Mesothelial cell of epicardium (in vitro differentiated cells): ENCODE measurements at regions not wholly inside any gene's neighbourhood (a gene's known extent, or its start where the extent isn't known, plus 50 kb on each side); places are given as distances from the start of the nearest gene placed in this dataset.
"Not testable (repeated sequence)": the region's sequence is repeated elsewhere in the genome, so short reads cannot be mapped to it uniquely, and the experiment has no call there.

Experiments
- DNase-seq, 2 experiments: peaks; one replicate each; pipeline ENCODE4 v3.0.0; 2021; ENCODE audit warnings: low spot score in 2 of 2; ENCODE audit not compliant: unreplicated experiment in 2 of 2
- H3K27ac Mint-ChIP-seq: 2 replicates; pipeline ENCODE4 v1.8.0; 2021; ENCODE audit warnings: mixed read lengths
- H3K27me3 Mint-ChIP-seq: 2 replicates; pipeline ENCODE4 v1.8.0; 2021; ENCODE audit warnings: low read depth, mixed read lengths
- H3K36me3 Mint-ChIP-seq: 2 replicates; pipeline ENCODE4 v1.8.0; 2021; ENCODE audit warnings: mixed read lengths
- H3K4me1 Mint-ChIP-seq: 2 replicates; pipeline ENCODE4 v1.8.0; 2021; ENCODE audit warnings: mixed read lengths
- H3K4me3 Mint-ChIP-seq: 2 replicates; pipeline ENCODE4 v1.8.0; 2021; ENCODE audit warnings: mild to moderate bottlenecking, moderate library complexity, mixed read lengths
- H3K9me3 Mint-ChIP-seq: 2 replicates; pipeline ENCODE4 v1.8.0; 2021; ENCODE audit warnings: mixed read lengths
- TF ChIP-seq, protein P1 (sequence below): fragments of 200-600 bp; sonication (generic); IDR thresholded peaks from one replicate; pipeline ENCODE4 v1.5.0; 2021; ENCODE audit warnings: antibody characterized with exemption; ENCODE audit not compliant: unreplicated experiment

DNA sequence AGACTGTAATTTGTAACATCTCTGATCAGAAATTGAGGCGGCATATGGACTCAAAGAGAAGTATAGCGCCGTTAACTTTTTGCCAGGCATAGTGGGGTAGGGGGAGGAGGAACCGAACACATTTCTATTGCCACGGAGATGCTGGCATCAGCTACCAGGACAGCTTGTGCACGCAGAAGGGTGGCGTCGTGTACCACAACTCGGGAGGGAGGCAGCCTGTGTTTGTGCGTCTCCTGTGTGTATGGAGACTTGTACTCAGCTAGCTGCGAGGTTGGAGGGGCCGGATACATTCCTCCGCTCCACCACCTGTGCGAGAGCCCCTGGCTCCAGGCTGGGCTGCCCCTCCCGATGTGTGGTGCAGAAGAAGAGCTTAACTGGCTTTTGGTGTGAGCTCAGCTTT is 634.8 kb downstream of the TYW1 start:
- TF ChIP-seq, protein P1, sequence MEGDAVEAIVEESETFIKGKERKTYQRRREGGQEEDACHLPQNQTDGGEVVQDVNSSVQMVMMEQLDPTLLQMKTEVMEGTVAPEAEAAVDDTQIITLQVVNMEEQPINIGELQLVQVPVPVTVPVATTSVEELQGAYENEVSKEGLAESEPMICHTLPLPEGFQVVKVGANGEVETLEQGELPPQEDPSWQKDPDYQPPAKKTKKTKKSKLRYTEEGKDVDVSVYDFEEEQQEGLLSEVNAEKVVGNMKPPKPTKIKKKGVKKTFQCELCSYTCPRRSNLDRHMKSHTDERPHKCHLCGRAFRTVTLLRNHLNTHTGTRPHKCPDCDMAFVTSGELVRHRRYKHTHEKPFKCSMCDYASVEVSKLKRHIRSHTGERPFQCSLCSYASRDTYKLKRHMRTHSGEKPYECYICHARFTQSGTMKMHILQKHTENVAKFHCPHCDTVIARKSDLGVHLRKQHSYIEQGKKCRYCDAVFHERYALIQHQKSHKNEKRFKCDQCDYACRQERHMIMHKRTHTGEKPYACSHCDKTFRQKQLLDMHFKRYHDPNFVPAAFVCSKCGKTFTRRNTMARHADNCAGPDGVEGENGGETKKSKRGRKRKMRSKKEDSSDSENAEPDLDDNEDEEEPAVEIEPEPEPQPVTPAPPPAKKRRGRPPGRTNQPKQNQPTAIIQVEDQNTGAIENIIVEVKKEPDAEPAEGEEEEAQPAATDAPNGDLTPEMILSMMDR, result no peak
- Mint-ChIP-seq H3K36me3 (no peaks in the 10 kb centered on the region), H3K4me1 (peaks cover 18% of the 10 kb centered on the region), H3K27me3 (peaks cover 66% of the 10 kb centered on the region), H3K27ac (no peak overlapping the region), H3K4me3 (no peak overlapping the region), H3K9me3 (no peaks in the 10 kb centered on the region)
- DNase-seq, result no peak

DNA sequence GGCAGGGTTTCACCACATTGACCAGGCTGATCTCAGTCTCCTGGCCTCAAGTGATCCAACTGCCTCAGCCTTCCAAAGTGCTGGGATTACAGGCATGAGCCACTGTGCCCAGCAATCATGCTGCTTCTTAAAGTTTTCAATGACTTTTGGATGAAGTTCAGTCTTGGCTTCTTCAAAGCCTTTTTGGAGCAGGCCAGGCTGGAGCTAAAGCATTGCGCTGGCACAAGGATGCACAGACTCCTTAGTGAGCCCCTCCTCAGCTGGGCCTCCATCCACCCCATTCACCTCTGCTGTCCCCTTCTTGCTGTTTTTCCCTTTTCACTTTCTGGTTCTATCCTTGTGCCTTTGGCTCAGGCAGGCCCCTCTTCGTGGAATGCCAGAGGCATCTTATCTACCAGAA is 638.6 kb downstream of the TYW1 start:
- DNase-seq, result no peak

DNA sequence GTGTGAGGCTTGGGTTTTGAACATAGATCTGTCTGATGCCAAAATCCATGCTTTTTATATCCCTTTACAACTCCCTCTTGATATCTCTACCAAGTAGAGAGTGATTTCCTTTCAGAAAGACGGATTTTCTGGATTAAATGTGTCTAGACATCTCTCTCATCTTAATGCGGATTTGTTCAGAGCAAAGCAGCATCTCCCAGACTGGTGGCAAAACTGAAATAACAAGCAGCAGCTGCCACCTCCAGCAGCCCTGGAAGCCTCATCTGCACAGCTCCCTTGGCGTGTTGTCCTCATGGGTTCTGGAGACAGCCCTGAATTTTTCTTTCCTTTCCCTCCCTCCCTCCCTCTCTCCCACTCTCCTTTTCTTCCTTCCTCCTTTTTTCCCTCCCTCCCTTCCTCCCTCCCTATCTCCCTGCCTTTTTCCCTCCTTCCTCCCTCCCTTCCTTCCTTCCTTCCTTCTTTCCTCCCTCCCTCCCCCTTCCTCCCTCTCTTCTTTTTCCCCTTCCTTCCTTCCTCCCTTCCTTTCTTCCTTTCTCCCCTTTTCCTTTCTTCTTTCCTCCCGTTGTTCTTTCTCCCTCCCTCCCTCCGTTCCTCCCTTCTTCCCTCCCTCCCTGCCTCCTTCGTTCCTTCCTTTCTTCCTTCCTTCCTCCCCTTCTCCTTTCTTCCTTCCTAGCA is 639.9 kb downstream of the TYW1 start:
- H3K27ac Mint-ChIP-seq, result no peak overlapping the region
- TF ChIP-seq, protein P1, result no peak
- H3K4me1 Mint-ChIP-seq, result peaks cover 2% of the 10 kb centered on the region
- peaks cover 17% of the 10 kb centered on the region for H3K9me3 Mint-ChIP-seq
- DNase-seq, result no peak
- H3K27me3 Mint-ChIP-seq, result peaks cover 42% of the 10 kb centered on the region
- H3K36me3 Mint-ChIP-seq, result no peaks in the 10 kb centered on the region
- H3K4me3 Mint-ChIP-seq, result no peak overlapping the region

More for the DNA sequence above, 638.6 kb downstream of the TYW1 start:
- Mint-ChIP-seq H3K4me1 (peaks cover 12% of the 10 kb centered on the region), H3K36me3 (no peaks in the 10 kb centered on the region), H3K27ac (no peak overlapping the region), H3K4me3 (no peak overlapping the region), H3K27me3 (peaks cover 54% of the 10 kb centered on the region), H3K9me3 (peaks cover 13% of the 10 kb centered on the region)
- TF ChIP-seq, protein P1, result no peak

DNA sequence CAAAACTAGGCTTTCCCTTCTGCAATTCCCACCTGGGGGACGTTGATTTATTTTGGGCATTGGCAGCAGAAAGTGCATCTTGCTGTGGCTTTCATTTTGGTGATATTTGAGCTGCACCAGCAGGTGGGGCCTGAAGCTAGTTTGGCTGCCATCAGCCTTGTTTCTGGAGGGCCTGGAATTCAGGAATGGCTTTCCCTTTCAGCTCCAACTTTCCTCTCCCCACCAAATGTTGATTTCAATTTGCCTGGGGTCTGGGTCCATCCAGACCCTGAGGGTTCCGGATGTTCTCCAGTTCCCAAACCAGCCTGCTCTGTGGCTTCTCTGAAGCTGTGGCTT is 640.4 kb downstream of the TYW1 start:
- H3K27ac Mint-ChIP-seq, result no peak overlapping the region

DNA sequence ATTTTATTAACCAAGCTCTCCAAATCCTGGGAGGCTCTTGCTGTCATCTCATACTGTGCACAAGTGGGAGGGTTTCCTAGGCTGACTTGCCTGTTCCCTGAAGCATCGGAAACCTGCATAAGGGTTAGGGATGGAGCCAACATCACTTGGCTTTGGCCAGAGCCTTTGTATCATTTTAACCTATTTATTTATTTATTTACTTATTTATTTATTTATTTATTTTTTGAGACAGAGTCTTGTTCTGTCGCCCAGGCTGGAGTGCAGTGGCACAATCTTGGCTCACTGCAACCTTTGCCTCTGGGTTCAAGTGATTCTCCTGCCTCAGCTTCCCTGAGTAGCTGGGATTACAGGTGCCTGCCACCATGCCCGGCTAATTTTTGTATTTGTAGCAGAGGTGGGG is 645.9 kb downstream of the TYW1 start:
- H3K4me3 Mint-ChIP-seq, DNase-seq, H3K36me3 Mint-ChIP-seq, H3K27ac Mint-ChIP-seq, H3K4me1 Mint-ChIP-seq: not testable (repeated sequence)
- Mint-ChIP-seq H3K9me3 (peaks cover 17% of the 10 kb centered on the region), H3K27me3 (peaks cover 10% of the 10 kb centered on the region)

More for the DNA sequence above, 640.4 kb downstream of the TYW1 start:
- no peak overlapping the region for H3K4me3 Mint-ChIP-seq
- peaks cover 37% of the 10 kb centered on the region for H3K27me3 Mint-ChIP-seq
- H3K9me3 Mint-ChIP-seq, result peaks cover 17% of the 10 kb centered on the region
- H3K36me3 Mint-ChIP-seq, result no peaks in the 10 kb centered on the region
- DNase-seq, result no peak
- TF ChIP-seq, protein P1, result no peak
- H3K4me1 Mint-ChIP-seq, result peaks cover 2% of the 10 kb centered on the region

DNA sequence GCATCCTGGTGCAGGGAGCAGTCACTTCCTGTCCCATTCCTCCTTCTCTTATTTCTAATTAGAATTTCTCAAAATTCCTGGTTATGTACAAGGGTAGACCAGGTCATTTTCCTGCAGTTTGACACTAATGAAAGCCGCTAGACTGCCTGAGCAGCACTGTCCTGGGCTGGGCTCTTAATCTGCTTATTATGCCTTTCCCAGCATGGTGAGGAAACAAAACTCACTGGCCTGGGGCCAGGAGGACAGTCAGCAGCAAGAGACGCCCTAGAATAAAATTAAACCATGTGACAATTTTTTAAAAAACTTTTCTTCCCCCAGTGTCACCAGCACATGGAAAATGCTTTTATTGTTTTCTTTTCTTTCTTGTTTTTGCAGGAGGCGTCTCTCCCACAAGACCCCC is 647.5 kb downstream of the TYW1 start:
- no peak overlapping the region for H3K4me3 Mint-ChIP-seq
- H3K9me3 Mint-ChIP-seq, result peaks cover 15% of the 10 kb centered on the region
- H3K27ac Mint-ChIP-seq, result no peak overlapping the region
- TF ChIP-seq, protein P1, result no peak
- no peaks in the 10 kb centered on the region for H3K4me1 Mint-ChIP-seq
- DNase-seq, result no peak
- H3K27me3 Mint-ChIP-seq, result peaks cover 10% of the 10 kb centered on the region
- no peaks in the 10 kb centered on the region for H3K36me3 Mint-ChIP-seq
